ENCODE measurements at regions not wholly inside any gene's neighbourhood (a gene's known extent, or its start where the extent isn't known, plus 50 kb on each side); places are given as distances from the start of the nearest gene placed in this dataset.

DNA sequence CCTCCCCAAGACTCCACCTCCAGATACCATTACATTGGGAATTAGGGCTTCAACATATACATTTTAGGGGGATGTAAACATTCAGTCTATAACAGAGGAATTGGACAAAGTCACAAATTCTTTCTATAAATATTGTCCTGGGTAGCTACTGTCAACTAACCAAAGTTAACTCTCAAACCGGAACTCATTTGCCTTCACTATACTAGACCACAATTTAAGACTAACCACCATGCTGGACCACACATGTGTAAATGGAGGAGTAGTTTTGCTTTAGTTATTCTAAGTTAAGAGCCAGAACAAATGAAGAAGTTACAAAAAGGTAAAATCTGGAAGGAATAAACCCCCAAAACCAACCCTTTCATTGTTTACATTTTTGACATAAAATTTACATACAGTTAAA lies 222.8 kb downstream of the NDFIP2 start:
- TF ChIP-seq, protein P1, sequence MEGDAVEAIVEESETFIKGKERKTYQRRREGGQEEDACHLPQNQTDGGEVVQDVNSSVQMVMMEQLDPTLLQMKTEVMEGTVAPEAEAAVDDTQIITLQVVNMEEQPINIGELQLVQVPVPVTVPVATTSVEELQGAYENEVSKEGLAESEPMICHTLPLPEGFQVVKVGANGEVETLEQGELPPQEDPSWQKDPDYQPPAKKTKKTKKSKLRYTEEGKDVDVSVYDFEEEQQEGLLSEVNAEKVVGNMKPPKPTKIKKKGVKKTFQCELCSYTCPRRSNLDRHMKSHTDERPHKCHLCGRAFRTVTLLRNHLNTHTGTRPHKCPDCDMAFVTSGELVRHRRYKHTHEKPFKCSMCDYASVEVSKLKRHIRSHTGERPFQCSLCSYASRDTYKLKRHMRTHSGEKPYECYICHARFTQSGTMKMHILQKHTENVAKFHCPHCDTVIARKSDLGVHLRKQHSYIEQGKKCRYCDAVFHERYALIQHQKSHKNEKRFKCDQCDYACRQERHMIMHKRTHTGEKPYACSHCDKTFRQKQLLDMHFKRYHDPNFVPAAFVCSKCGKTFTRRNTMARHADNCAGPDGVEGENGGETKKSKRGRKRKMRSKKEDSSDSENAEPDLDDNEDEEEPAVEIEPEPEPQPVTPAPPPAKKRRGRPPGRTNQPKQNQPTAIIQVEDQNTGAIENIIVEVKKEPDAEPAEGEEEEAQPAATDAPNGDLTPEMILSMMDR (IDR thresholded peaks at IDR 0.05), result no peak
- no peak for TF ChIP-seq EP300 (IDR thresholded peaks at IDR 0.05)
- no peak for TF ChIP-seq POLR2A (IDR thresholded peaks at IDR 0.05)

All from gastroesophageal sphincter (tissue), 3 donors.